HUES6 (cell line): ENCODE measurements at regions not wholly inside any gene's neighbourhood (a gene's known extent, or its start where the extent isn't known, plus 50 kb on each side); places are given as distances from the start of the nearest gene placed in this dataset.
"Not testable (repeated sequence)": the region's sequence is repeated elsewhere in the genome, so short reads cannot be mapped to it uniquely, and the experiment has no call there.

Experiments
- H3K27ac ChIP-seq: 2 replicates; pipeline ENCODE4 v1.7.0; 2013; ENCODE audit warnings: low read depth, mild to moderate bottlenecking, low read length, inconsistent platforms
- H3K27me3 ChIP-seq: 2 replicates; pipeline ENCODE4 v1.6.1; 2013; ENCODE audit warnings: low read length; ENCODE audit not compliant: control insufficient read depth, insufficient read depth
- H3K36me3 ChIP-seq: 2 replicates; pipeline ENCODE4 v1.6.1; 2013; ENCODE audit warnings: low read length; ENCODE audit not compliant: control insufficient read depth, insufficient read depth
- H3K4me1 ChIP-seq: 2 replicates; pipeline ENCODE4 v1.6.1; 2013; ENCODE audit warnings: low read length; ENCODE audit not compliant: control insufficient read depth, insufficient read depth
- H3K4me3 ChIP-seq: 2 replicates; pipeline ENCODE4 v1.5.1; 2013; ENCODE audit warnings: low read depth, low read length
- H3K9ac ChIP-seq: one replicate; pipeline ENCODE4 v1.6.1; 2013; ENCODE audit warnings: mild to moderate bottlenecking, low read length
- H3K9me3 ChIP-seq: 2 replicates; pipeline ENCODE4 v1.6.1; 2013; ENCODE audit warnings: low read depth, low read length; ENCODE audit not compliant: control insufficient read depth, insufficient read depth

DNA sequence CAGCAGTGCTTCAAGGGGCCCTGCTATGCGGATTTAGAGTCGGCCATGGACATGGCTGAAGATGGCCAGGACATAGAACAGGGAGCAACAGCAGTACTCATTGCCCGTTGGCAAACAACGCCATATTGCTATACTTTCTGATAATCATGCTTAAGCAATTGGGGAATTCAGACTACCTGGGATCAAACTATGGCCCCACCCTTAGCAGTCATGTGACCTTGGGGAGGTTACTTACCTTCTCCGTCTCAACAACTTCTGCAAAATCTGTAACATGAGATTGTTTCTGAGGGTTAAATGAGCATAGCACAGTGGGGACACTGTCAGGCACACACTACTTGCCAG, 62.1 kb upstream of the MSMB start:
- not testable (repeated sequence) for H3K27ac ChIP-seq, H3K9me3 ChIP-seq, H3K36me3 ChIP-seq, H3K4me1 ChIP-seq, H3K4me3 ChIP-seq, H3K9ac ChIP-seq
- peaks cover 30% of the 10 kb centered on the region for H3K27me3 ChIP-seq

DNA sequence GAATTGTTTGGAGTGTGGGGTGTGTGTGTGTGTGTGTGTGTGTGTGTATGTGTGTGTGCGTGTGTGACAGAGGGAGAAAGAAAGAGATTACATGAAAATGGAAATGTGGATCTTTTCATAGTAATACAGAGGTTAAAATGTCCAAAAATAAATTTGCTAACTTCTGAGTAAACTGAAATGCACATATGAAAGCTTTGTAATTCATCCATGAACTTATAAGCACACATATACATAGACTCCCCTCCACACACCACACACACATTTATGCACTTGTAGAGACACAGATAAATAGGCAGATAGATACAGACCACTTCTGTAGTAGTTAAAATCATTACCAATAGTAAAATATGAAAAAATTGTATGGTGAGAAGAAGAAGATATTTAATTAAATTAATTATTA, 108.2 kb upstream of the MSMB start:
- H3K27me3 ChIP-seq, H3K36me3 ChIP-seq, H3K27ac ChIP-seq, H3K4me3 ChIP-seq, H3K4me1 ChIP-seq, H3K9ac ChIP-seq, H3K9me3 ChIP-seq: not testable (repeated sequence)

DNA sequence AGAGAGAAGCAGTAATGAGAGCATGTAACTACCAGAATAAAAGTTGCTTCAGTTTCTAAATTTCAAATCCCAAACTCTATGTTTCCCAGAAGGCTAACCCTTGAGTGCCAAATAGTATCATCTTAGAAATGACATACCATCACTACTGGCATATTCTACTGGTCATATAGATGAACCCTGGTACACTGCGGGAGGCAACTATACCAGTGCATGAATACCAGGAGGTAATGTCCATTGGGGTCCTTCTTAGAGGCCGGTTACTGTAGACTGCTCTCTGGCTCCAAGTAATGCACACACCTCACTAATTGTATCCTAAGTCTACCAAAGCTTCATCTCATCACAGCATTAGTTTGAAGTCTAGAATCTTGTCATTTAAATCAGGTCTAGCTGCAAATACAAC, 108.6 kb upstream of the MSMB start:
- not testable (repeated sequence) for H3K9ac ChIP-seq, H3K36me3 ChIP-seq, H3K4me3 ChIP-seq, H3K27ac ChIP-seq, H3K4me1 ChIP-seq, H3K27me3 ChIP-seq, H3K9me3 ChIP-seq

DNA sequence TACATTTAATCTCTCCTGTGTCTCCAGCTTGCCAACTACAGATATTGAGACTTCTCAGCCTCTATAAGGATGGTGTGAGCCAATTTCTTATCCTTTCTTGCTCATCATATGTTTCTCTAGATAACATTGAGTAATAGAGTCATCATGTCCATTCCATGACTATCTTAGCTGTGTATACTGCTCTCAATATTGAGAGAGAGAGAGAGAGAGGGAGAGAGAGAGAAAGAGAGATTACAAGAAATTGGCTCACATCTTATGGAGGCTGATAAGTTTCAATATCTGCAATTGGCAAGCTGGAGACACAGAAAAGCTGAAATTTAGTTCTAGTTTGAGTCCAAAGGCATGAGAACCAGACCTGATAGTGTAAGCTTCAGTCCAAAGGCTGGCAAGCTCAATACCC, 110.8 kb upstream of the MSMB start:
- H3K4me3 ChIP-seq, H3K27me3 ChIP-seq, H3K27ac ChIP-seq, H3K9ac ChIP-seq, H3K9me3 ChIP-seq, H3K36me3 ChIP-seq, H3K4me1 ChIP-seq: not testable (repeated sequence)

DNA sequence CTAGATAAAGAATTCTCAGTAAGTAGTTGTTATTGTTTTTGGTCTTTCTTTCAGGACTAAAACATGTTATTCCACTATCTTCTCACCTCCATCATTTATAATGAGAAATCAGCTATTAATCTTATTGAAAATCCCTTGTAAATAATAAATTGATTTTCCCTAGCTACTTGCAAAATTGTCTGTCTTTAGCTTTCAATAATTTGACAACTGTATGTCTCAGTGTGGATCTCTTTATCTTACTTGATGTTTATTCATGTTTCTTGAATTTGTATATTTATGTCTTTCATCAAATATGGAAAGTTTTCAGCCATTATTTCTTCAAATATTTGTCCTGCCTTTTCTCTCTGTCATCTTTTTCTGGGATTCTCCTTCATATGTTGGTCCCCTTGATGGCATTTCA, 117.1 kb upstream of the ANTXRL start:
- no peak overlapping the region for H3K4me3 ChIP-seq
- no peaks in the 10 kb centered on the region for H3K27me3 ChIP-seq
- H3K27ac ChIP-seq, result no peak overlapping the region
- H3K9ac ChIP-seq, result no peak overlapping the region
- no peaks in the 10 kb centered on the region for H3K36me3 ChIP-seq
- H3K9me3 ChIP-seq, result peaks cover 7% of the 10 kb centered on the region; the same call in 1 of the 2 replicates
- no peaks in the 10 kb centered on the region for H3K4me1 ChIP-seq

DNA sequence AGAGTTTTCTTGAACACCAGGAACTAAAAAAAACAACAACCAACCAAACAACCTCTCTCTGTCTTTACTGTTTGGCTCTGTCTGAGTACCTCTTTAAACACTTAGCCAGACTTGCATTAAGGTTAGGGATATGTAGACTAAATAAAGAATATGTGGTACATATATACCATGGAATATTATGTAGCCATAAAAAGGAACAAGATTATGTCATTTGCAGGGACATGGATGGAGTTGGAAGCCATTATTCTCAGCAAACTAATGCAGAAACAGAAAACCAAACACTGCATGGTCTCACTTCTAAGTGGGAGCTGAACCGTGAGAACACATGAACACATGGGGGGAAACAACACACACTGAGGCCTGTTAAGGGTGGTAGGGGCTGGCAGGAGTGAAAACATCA, 116.0 kb upstream of the ANTXRL start:
- Histone ChIP-seq H3K36me3 (no peaks in the 10 kb centered on the region), H3K4me1 (peaks cover 2% of the 10 kb centered on the region; the same call in 1 of the 2 replicates), H3K9ac (no peak overlapping the region), H3K27me3 (no peaks in the 10 kb centered on the region), H3K27ac (no peak overlapping the region), H3K9me3 (peaks cover 7% of the 10 kb centered on the region; the same call in 1 of the 2 replicates), H3K4me3 (no peak overlapping the region)

DNA sequence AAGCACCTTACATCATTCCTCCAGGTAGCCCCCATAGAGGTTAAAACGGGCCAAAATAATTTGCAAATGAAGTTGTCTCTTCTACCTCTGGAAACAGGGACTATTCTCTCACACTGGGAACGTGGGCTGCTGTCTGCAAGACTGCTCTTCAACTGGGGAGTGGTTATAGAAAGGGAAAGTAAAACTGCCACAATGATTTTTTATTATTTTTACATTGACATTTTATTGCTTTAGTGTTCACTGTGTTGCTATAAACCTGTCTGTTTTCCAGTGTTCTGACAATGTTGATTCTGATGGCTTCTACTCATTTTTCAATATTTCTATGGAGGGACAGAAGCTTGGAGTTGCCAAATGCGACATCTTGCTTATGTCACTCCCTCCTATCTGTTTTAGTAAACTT, 115.1 kb upstream of the ANTXRL start:
- H3K4me1 ChIP-seq, result peaks cover 3% of the 10 kb centered on the region; the same call in 1 of the 2 replicates
- H3K9me3 ChIP-seq, result peaks cover 7% of the 10 kb centered on the region; the same call in 1 of the 2 replicates
- H3K36me3 ChIP-seq, result no peaks in the 10 kb centered on the region
- H3K27me3 ChIP-seq, result no peaks in the 10 kb centered on the region
- H3K27ac ChIP-seq, result no peak overlapping the region
- no peak overlapping the region for H3K9ac ChIP-seq
- H3K4me3 ChIP-seq, result no peak overlapping the region

DNA sequence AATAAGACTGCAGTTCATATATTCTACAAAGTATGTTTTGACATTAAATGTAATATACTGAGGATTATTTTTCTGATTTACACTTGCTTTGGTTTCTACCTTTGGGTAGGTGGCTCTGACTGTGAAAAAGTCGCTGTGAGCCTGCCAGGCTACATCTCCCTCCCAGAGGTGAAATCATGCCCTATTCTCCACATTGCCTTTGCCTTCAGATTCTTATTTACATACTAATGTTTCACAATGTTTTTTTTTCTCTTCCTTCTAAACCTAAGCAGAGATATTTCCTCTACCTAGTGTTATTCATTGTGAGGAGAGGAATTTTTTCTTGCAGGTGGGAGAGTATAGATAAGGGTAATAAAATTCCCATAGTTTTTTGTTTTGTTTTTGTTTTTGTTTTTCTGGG, 111.5 kb upstream of the ANTXRL start:
- Histone ChIP-seq H3K27me3 (no peaks in the 10 kb centered on the region), H3K4me1 (peaks cover 3% of the 10 kb centered on the region; the same call in 1 of the 2 replicates), H3K27ac (no peak overlapping the region), H3K36me3 (no peaks in the 10 kb centered on the region), H3K9me3 (peaks cover 4% of the 10 kb centered on the region; the same call in 1 of the 2 replicates), H3K9ac (no peak overlapping the region), H3K4me3 (no peak overlapping the region)

DNA sequence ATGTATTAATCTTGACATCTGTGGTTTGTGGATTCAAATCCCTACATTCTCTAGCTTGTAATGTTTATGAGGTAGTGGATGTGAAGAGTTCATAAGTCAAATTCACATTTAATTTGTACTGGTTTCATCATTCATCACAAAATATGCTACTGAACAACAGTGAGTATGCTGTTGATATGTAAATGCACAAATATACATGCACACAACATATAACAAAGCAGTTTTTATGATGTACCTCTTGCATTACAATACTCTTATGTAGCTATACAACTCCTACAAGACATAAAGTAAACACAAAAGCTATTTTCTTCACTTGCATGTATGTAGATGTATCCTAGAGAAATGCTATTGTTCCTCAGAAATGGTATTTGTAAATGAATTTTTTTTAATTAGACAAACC, 111.0 kb upstream of the ANTXRL start:
- Histone ChIP-seq H3K4me3 (no peak overlapping the region), H3K27me3 (no peaks in the 10 kb centered on the region), H3K36me3 (no peaks in the 10 kb centered on the region), H3K4me1 (peaks cover 3% of the 10 kb centered on the region; the same call in 1 of the 2 replicates), H3K27ac (no peak overlapping the region), H3K9ac (no peak overlapping the region), H3K9me3 (peaks cover 2% of the 10 kb centered on the region; the same call in 1 of the 2 replicates)

DNA sequence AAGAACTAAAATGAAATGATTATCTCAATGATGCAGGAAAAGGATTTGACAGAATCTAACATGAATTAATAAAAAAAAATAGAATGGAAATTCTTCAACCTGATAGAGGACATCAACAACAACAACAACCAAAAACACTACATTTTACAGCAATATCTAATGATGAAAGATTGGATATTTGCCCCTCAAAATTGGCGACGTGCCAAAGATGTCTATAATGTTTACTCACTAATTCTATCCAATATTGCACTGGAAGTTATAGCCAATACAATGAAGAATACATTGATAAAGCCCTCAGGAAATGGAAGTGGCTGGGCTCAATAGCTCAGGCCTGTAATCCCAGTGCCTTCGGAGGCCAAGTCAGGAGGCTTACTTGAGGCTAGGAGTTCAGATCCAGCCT, 99.4 kb upstream of the ANTXRL start:
- not testable (repeated sequence) for H3K9me3 ChIP-seq, H3K27me3 ChIP-seq, H3K36me3 ChIP-seq, H3K27ac ChIP-seq, H3K4me1 ChIP-seq, H3K4me3 ChIP-seq, H3K9ac ChIP-seq

DNA sequence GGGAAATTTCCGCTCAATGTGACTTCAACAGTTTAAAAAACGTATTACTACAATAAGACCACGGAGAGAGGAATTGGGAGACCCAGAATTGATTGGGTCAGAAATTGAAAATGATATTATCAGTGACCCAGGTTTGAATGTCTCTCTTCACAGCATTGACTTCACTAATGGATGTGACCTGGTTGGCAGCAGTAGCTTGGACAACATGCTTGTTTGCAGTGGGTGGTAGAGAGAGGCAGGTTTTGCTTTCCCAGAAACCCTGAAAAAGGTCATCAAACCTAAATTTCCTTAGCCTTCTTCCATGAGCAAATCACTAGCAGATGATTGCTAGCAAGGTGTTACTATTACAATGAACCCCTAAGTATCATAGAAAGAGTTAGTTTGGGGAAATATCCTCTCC, 89.7 kb upstream of the ANTXRL start:
- Histone ChIP-seq H3K9ac (no peak overlapping the region), H3K36me3 (no peaks in the 10 kb centered on the region), H3K9me3 (no peaks in the 10 kb centered on the region), H3K4me3 (no peak overlapping the region), H3K27ac (no peak overlapping the region), H3K4me1 (no peaks in the 10 kb centered on the region), H3K27me3 (no peaks in the 10 kb centered on the region)

DNA sequence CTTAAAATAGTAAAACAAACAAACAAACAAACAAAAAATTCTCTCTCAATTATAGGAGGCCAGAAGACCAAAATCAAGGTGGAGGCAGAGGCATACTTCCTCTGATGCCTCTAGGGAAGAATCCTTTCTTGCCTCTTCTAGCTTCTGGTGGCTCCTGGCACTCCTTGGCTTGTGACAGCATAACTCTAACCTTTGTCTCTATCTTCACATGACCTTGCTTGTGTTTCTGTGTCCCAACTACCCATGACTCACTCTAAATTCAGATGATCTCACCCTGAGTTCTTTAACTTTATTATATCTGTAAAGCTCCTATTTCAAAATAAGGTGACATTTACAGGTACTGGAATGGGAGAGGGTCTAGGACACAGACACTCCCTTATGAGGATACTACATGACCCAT, 88.3 kb upstream of the ANTXRL start:
- Histone ChIP-seq H3K4me1 (no peaks in the 10 kb centered on the region), H3K27me3 (no peaks in the 10 kb centered on the region), H3K27ac (no peak overlapping the region), H3K9ac (no peak overlapping the region), H3K36me3 (no peaks in the 10 kb centered on the region), H3K4me3 (no peak overlapping the region), H3K9me3 (no peaks in the 10 kb centered on the region)
